ENCODE measurements at regions not wholly inside any gene's neighbourhood (a gene's known extent, or its start where the extent isn't known, plus 50 kb on each side); places are given as distances from the start of the nearest gene placed in this dataset.
"Not testable (repeated sequence)": the region's sequence is repeated elsewhere in the genome, so short reads cannot be mapped to it uniquely, and the experiment has no call there.

- DNase-seq (ENCODE audit: low spot score): no peak
Observed at GRCh38 chr18:57953883-57954282, 90.1 kb upstream of the NEDD4L start.

GRCh38 chr18:57951999-57952774 is 91.8 kb upstream of the NEDD4L start:
- DNase-seq (ENCODE audit: low spot score): no peak

GRCh38 chr18:57951117-57951796 is 92.8 kb upstream of the NEDD4L start:
- no peak for DNase-seq (ENCODE audit: low spot score)

- DNase-seq (ENCODE audit: low spot score): no peak
Observed at GRCh38 chr18:57950542-57950941, 93.5 kb upstream of the NEDD4L start.

GRCh38 chr18:57949335-57949734 is 94.7 kb upstream of the NEDD4L start:
- not testable (repeated sequence) for DNase-seq (ENCODE audit: low spot score)

- no peak for DNase-seq (ENCODE audit: low spot score)
Observed at GRCh38 chr18:57947117-57947516, 96.9 kb upstream of the NEDD4L start.

GRCh38 chr18:57943723-57944122 is 100.3 kb upstream of the NEDD4L start:
- no peak for DNase-seq (ENCODE audit: low spot score)

GRCh38 chr18:57942493-57942892 is 101.5 kb upstream of the NEDD4L start:
- no peak for DNase-seq (ENCODE audit: low spot score)

- DNase-seq (ENCODE audit: low spot score): no peak
Observed at GRCh38 chr18:57941841-57942489, 102.1 kb upstream of the NEDD4L start.

GRCh38 chr18:57940166-57940660 is 103.8 kb upstream of the NEDD4L start:
- no peak for DNase-seq (ENCODE audit: low spot score)

- not testable (repeated sequence) for DNase-seq (ENCODE audit: low spot score)
Observed at GRCh38 chr18:57934375-57934774, 109.7 kb upstream of the NEDD4L start.

GRCh38 chr18:57931038-57931437 is 113.0 kb upstream of the NEDD4L start:
- DNase-seq (ENCODE audit: low spot score): no peak

GRCh38 chr18:57930476-57930875 is 113.5 kb upstream of the NEDD4L start:
- DNase-seq (ENCODE audit: low spot score): no peak

GRCh38 chr18:57929922-57930321 is 114.1 kb upstream of the NEDD4L start:
- no peak for DNase-seq (ENCODE audit: low spot score)

GRCh38 chr18:57928466-57928865 is 115.6 kb upstream of the NEDD4L start:
- DNase-seq (ENCODE audit: low spot score): no peak

- DNase-seq (ENCODE audit: low spot score): no peak
Observed at GRCh38 chr18:57927511-57927910, 116.5 kb upstream of the NEDD4L start.

GRCh38 chr18:57925706-57926105 is 118.3 kb upstream of the NEDD4L start:
- no peak for DNase-seq (ENCODE audit: low spot score)

- no peak for DNase-seq (ENCODE audit: low spot score)
Observed at GRCh38 chr18:57923611-57924010, 120.4 kb upstream of the NEDD4L start.

GRCh38 chr18:57922885-57923284 is 119.8 kb upstream of the ATP8B1 start:
- no peak for DNase-seq (ENCODE audit: low spot score)

GRCh38 chr18:57921708-57922107 is 118.6 kb upstream of the ATP8B1 start:
- peak; percentile 9 for DNase-seq (ENCODE audit: low spot score)

GRCh38 chr18:57920036-57920435 is 116.9 kb upstream of the ATP8B1 start:
- DNase-seq (ENCODE audit: low spot score): no peak

- DNase-seq (ENCODE audit: low spot score): no peak
Observed at GRCh38 chr18:57918601-57919000, 115.5 kb upstream of the ATP8B1 start.

- DNase-seq (ENCODE audit: low spot score): no peak
Observed at GRCh38 chr18:57916684-57917083, 113.6 kb upstream of the ATP8B1 start.
